Stomach (tissue), 4 donors: ENCODE measurements at regions not wholly inside any gene's neighbourhood (a gene's known extent, or its start where the extent isn't known, plus 50 kb on each side); places are given as distances from the start of the nearest gene placed in this dataset.

Experiments
- POLR2A ChIP-seq, 4 donors: fragments of 450-650 bp; IDR thresholded peaks; one replicate each; pipeline ENCODE4 v1.6.1; 2016; ENCODE audit warnings: antibody characterized with exemption in 4 of 4, control low read depth in 2 of 4, mild to moderate bottlenecking in 1 of 4, moderate library complexity in 1 of 4
- POLR2AphosphoS5 ChIP-seq, 3 donors: sonication (generic); formaldehyde crosslinking; IDR thresholded peaks; one replicate each; pipeline ENCODE4 v1.6.1; 2016; ENCODE audit warnings: antibody characterized with exemption in 3 of 3

- TF ChIP-seq POLR2AphosphoS5 (IDR thresholded peaks at IDR 0.05) (no peak), POLR2A (IDR thresholded peaks at IDR 0.05) (no peak)
Measured at GRCh38 chr4:71687056-71687455, 96.8 kb downstream of the GC start.
